ENCODE measurements at regions not wholly inside any gene's neighbourhood (a gene's known extent, or its start where the extent isn't known, plus 50 kb on each side); places are given as distances from the start of the nearest gene placed in this dataset.

DNA sequence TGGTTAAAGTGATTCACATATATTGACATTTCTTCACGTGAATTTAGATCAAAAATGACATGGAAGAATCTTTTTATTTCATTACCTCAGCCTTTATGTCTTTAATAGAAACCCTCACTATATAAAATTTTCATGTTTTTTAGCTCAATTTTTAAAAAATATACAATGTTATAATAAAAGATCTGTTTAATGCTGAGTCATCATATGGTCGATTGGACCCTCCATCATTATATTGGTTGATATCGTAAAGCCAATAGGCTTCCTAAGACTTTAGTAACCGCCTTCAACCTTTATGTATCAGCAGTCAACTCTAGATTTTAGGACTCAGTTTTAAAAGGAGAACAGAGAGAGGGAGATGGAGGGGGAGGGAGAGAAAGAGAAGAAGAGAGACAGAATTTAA, 162.3 kb upstream of the FERD3L start:
- intact Hi-C loops (cut with DNase I), result no loop called here
- DNase-seq, result no peak
- H3K9me3 ChIP-seq (replicated peaks in 1 of 3), result no peaks in the 10 kb centered on the region
- no peak overlapping the region for H3K27ac ChIP-seq
- WGBS, 4 donors, result 85 to 89% (median 89%) methylated on average over 4 of the region's 4 CpGs
- H3K36me3 ChIP-seq (replicated peaks in 1 of 2), result no peaks in the 10 kb centered on the region
- no peaks in the 10 kb centered on the region for H3K27me3 ChIP-seq
- no peak overlapping the region for H3K4me3 ChIP-seq
- H3K4me1 ChIP-seq (replicated peaks in 1 of 2), result no peaks in the 10 kb centered on the region
- no peak for TF ChIP-seq POLR2A (IDR thresholded peaks at IDR 0.05)
- TF ChIP-seq CTCF (IDR thresholded peaks at IDR 0.05), result no peak

GRCh38 chr7:19305698-19306097, 160.5 kb upstream of the FERD3L start:
- Histone ChIP-seq H3K4me3 (no peak overlapping the region), H3K9me3 (replicated peaks in 1 of 3) (no peaks in the 10 kb centered on the region), H3K4me1 (replicated peaks in 1 of 2) (no peaks in the 10 kb centered on the region), H3K27ac (no peak overlapping the region), H3K36me3 (replicated peaks in 1 of 2) (no peaks in the 10 kb centered on the region), H3K27me3 (no peaks in the 10 kb centered on the region)
- DNase-seq, result no peak
- intact Hi-C loops (cut with DNase I), result no loop called here
- no peak for TF ChIP-seq POLR2A (IDR thresholded peaks at IDR 0.05)
- WGBS, 4 donors, result 74 to 81% (median 78%) methylated on average over 2 of the region's 2 CpGs

DNA sequence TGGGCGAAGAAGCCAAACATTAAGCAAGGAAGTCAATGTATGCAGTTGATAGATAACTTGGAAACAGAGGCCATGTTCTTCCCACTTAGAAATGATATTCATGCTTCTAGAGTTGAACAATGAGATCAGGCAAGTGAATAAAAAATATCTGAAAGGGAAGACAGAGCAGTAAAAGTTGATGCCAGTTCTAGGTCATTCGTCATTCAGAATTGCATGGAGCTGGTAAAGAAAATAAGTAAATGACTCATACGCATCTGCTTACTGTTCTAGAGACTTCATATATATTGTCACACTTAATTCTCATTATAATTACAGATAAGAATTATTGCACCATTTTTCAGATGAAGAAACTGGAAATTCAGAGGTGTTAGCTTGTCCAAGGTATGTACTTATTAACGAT, 158.9 kb upstream of the FERD3L start:
- Histone ChIP-seq H3K9me3 (replicated peaks in 1 of 3) (no peaks in the 10 kb centered on the region), H3K36me3 (replicated peaks in 1 of 2) (no peaks in the 10 kb centered on the region), H3K27ac (no peak overlapping the region), H3K27me3 (no peaks in the 10 kb centered on the region), H3K4me1 (replicated peaks in 1 of 2) (no peaks in the 10 kb centered on the region), H3K4me3 (no peak overlapping the region)
- 91 to 97% (median 92%) methylated on average over 4 of the region's 4 CpGs for WGBS, 4 donors
- no peak for DNase-seq
- TF ChIP-seq CTCF (IDR thresholded peaks at IDR 0.05) (no peak), POLR2A (IDR thresholded peaks at IDR 0.05) (no peak)
- intact Hi-C loops (cut with DNase I), result no loop called here

DNA sequence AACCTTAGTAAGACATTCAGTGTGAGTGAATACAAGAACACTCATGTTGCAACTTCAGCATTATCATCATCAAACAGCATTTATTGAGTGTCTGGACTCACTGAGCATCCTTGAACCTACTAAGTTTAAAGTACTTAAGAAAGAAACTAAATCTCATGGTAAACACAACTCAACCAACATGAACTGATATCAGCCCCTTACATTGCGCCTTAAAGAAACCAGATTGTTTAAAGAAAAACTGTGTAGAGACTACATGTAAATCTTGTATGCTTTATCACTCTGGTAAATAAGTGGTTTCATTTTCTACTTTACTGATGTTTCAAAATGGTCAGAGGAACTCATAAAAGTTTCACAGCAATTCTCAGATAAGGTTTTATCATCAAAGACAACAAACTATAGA, 157.5 kb upstream of the FERD3L start:
- H3K27ac ChIP-seq, result no peak overlapping the region
- H3K4me1 ChIP-seq (replicated peaks in 1 of 2), result no peaks in the 10 kb centered on the region
- no peaks in the 10 kb centered on the region for H3K36me3 ChIP-seq (replicated peaks in 1 of 2)
- no peak overlapping the region for H3K4me3 ChIP-seq
- intact Hi-C loops (cut with DNase I), result no loop called here
- WGBS, 4 donors, result 93 to 98% (median 97%) methylated on average over 1 of the region's 1 CpG
- no peak for DNase-seq
- no peaks in the 10 kb centered on the region for H3K27me3 ChIP-seq
- no peaks in the 10 kb centered on the region for H3K9me3 ChIP-seq (replicated peaks in 1 of 3)
- TF ChIP-seq POLR2A (IDR thresholded peaks at IDR 0.05), result no peak

- no peaks in the 10 kb centered on the region for H3K36me3 ChIP-seq (replicated peaks in 1 of 2)
- WGBS, 4 donors, result 78 to 94% (median 87%) methylated on average over 2 of the region's 2 CpGs
- H3K9me3 ChIP-seq (replicated peaks in 1 of 3), result no peaks in the 10 kb centered on the region
- intact Hi-C loops (cut with DNase I), result no loop called here
- no peak for DNase-seq
- no peak for TF ChIP-seq POLR2A (IDR thresholded peaks at IDR 0.05)
- TF ChIP-seq CTCF (IDR thresholded peaks at IDR 0.05), result no peak
- no peak overlapping the region for H3K27ac ChIP-seq
- no peak overlapping the region for H3K4me3 ChIP-seq
- peaks cover 0 to 5% of the 10 kb centered on the region in 2 donors for H3K4me1 ChIP-seq (replicated peaks in 1 of 2)
- H3K27me3 ChIP-seq, result no peaks in the 10 kb centered on the region
Observed at GRCh38 chr7:19296617-19297016, 151.4 kb upstream of the FERD3L start.
